ENCODE measurements at regions not wholly inside any gene's neighbourhood (a gene's known extent, or its start where the extent isn't known, plus 50 kb on each side); places are given as distances from the start of the nearest gene placed in this dataset.
"Not testable (repeated sequence)": the region's sequence is repeated elsewhere in the genome, so short reads cannot be mapped to it uniquely, and the experiment has no call there.

- no peak for DNase-seq
These were observed 292.5 kb upstream of the SEMA3C start for GRCh38 chr7:81211204-81211933.

GRCh38 chr7:81210137-81211064, 291.6 kb upstream of the SEMA3C start:
- DNase-seq = no peak

- DNase-seq = no peak
These were observed 290.2 kb upstream of the SEMA3C start for GRCh38 chr7:81209059-81209458.

GRCh38 chr7:81207801-81208200, 288.9 kb upstream of the SEMA3C start:
- no peak for DNase-seq

- DNase-seq = no peak
These were observed 288.0 kb upstream of the SEMA3C start for GRCh38 chr7:81206667-81207360.

- no peak for DNase-seq
These were observed 287.4 kb upstream of the SEMA3C start for GRCh38 chr7:81206217-81206616.

- no peak for DNase-seq
These were observed 282.3 kb upstream of the SEMA3C start for GRCh38 chr7:81201188-81201587.

- DNase-seq = no peak
These were observed 279.9 kb upstream of the SEMA3C start for GRCh38 chr7:81198766-81199165.

GRCh38 chr7:81197266-81197665, 278.4 kb upstream of the SEMA3C start:
- DNase-seq = no peak

GRCh38 chr7:81195033-81195432, 276.2 kb upstream of the SEMA3C start:
- no peak for DNase-seq

GRCh38 chr7:81190997-81191768, 272.3 kb upstream of the SEMA3C start:
- no peak for DNase-seq

- no peak for DNase-seq
These were observed 268.9 kb upstream of the SEMA3C start for GRCh38 chr7:81187753-81188152.

- DNase-seq = no peak
These were observed 267.8 kb upstream of the SEMA3C start for GRCh38 chr7:81186691-81187090.

GRCh38 chr7:81185072-81185471, 266.2 kb upstream of the SEMA3C start:
- DNase-seq = no peak

- no peak for DNase-seq
These were observed 264.5 kb upstream of the SEMA3C start for GRCh38 chr7:81183326-81183725.

GRCh38 chr7:81182056-81182455, 263.2 kb upstream of the SEMA3C start:
- not testable (repeated sequence) for DNase-seq

GRCh38 chr7:81181066-81181465, 262.2 kb upstream of the SEMA3C start:
- DNase-seq = no peak

GRCh38 chr7:81180573-81180972, 261.7 kb upstream of the SEMA3C start:
- DNase-seq = no peak

- no peak for DNase-seq
These were observed 256.6 kb upstream of the SEMA3C start for GRCh38 chr7:81175275-81175940.

- DNase-seq = no peak
These were observed 255.0 kb upstream of the SEMA3C start for GRCh38 chr7:81173766-81174281.

- DNase-seq = no peak
These were observed 251.4 kb upstream of the SEMA3C start for GRCh38 chr7:81170291-81170690.

- DNase-seq = no peak
These were observed 249.1 kb upstream of the SEMA3C start for GRCh38 chr7:81167934-81168333.

Measured in T-helper 1 cell (primary cell).